ENCODE measurements at regions not wholly inside any gene's neighbourhood (a gene's known extent, or its start where the extent isn't known, plus 50 kb on each side); places are given as distances from the start of the nearest gene placed in this dataset.

DNA sequence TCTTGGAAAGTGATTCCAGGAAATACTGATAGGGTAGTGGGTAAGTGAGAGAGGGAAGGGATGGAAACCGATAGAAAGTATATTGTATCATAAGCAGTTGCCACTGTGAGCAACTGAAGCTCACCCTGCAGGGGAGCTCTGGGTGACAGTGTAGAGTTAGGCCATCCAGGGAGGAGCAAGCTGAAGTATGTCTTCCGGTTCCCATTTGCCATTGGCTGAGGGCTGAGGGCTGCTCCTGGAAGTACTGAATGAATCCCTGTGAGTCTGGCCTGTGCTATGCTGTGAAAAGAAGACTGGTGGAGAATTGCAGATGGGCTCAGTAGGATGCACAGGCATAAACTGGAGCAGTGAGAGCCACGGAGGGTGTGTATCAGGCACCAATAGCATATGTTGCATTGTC lies 348.3 kb downstream of the MFSD1 start:
- TF ChIP-seq, protein P1, sequence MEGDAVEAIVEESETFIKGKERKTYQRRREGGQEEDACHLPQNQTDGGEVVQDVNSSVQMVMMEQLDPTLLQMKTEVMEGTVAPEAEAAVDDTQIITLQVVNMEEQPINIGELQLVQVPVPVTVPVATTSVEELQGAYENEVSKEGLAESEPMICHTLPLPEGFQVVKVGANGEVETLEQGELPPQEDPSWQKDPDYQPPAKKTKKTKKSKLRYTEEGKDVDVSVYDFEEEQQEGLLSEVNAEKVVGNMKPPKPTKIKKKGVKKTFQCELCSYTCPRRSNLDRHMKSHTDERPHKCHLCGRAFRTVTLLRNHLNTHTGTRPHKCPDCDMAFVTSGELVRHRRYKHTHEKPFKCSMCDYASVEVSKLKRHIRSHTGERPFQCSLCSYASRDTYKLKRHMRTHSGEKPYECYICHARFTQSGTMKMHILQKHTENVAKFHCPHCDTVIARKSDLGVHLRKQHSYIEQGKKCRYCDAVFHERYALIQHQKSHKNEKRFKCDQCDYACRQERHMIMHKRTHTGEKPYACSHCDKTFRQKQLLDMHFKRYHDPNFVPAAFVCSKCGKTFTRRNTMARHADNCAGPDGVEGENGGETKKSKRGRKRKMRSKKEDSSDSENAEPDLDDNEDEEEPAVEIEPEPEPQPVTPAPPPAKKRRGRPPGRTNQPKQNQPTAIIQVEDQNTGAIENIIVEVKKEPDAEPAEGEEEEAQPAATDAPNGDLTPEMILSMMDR (optimal IDR thresholded peaks at IDR 0.05 in 1 of 3, IDR thresholded peaks at IDR 0.05 in 1 of 3, conservative IDR thresholded peaks at IDR 0.05 in 1 of 3; ENCODE audit: extremely low read depth in 1 of 3, insufficient read depth in 2 of 3, low read length in 3 of 3) = no peak
- TF ChIP-seq EZH2 (IDR thresholded peaks at IDR 0.05; ENCODE audit: low read length) = no peak
